CD1c-positive myeloid dendritic cell (primary cell): ENCODE measurements at regions not wholly inside any gene's neighbourhood (a gene's known extent, or its start where the extent isn't known, plus 50 kb on each side); places are given as distances from the start of the nearest gene placed in this dataset.
"Not testable (repeated sequence)": the region's sequence is repeated elsewhere in the genome, so short reads cannot be mapped to it uniquely, and the experiment has no call there.

ENCODE experiments used
- DNase-seq: peaks from one replicate; pipeline ENCODE4 v3.0.0-alpha.2; 2016; ENCODE audit errors: extremely low spot score

DNA sequence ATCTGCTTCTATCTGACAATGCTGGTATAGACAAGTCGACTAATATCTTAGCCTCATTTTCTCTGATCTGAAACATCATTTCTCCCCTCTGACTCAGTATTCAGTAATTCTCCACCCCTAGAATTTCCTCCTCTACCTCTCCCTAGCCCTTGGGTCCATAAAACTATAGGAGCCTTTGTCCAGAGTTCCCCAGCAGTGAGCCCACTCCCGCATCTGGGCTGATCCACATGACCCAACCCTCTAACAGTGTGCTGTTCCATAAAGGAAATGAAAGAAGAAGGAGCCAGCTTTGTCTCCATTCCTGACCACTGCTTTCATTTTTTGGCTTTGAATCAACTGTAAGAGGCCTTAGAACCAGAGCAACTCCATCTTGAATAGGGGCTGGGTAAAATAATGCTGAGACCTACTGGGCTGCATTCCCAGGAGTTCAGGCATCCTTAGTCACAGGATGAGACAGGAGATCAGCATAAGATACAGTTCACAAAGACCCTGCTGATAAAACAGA, 222.7 kb upstream of the CDH8 start:
- DNase-seq: not testable (repeated sequence)

DNA sequence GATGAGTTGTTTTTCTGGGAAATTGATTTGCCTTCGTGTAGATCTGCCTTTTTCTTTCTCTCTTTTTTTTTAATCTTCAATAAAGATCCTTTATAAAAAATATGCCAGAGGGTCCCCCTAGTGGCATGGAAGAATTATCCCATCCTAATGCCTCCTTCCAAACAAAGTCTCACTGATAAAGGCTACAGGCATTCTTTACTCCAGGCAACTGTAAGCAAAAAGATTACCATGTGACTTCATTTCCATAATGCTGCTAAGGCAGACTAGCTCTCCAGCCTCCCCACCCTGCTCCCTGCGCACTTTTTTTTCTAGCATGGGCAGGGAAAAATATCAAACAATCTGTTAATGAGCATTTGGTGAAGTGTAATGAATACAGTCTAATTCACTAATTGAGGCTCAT, 220.2 kb upstream of the CDH8 start:
- DNase-seq: no peak

DNA sequence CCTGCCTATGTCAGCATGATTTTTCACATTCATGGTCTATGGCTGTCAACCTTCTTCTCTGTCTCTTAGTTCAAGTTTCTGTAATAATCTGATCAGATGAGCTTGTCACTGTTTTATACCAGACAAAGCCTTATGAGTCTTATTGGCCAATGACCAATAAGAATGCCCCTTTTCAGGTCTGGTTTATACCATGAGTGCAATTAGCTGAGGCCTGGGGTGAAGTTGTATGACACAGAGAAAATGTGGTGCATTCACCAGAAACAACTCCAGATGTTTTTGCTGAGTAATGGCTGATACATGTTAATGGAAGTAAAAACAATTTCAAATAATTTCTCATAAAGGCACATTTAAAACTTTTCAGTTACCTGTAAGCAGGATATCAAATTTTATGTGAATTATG, 218.6 kb upstream of the CDH8 start:
- DNase-seq: no peak

DNA sequence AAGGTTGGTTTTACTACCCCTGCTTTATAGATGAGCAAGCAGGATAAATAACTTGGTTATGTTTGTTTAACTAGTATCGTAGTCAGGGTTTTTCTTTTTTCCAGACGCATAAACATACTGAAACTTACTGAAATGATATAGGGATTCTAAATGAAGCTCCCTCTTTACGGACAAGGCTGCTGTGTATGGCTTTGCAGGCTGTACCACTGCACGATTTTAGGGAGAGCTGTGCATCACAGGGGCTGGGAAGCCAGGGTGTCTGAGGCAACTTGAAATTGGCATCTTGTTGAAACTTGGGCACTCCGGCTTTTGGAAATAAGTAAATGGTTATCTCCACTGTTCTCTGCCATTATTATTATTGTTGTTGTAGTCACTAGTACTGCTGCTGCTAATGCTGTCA, 218.1 kb upstream of the CDH8 start:
- DNase-seq: no peak

DNA sequence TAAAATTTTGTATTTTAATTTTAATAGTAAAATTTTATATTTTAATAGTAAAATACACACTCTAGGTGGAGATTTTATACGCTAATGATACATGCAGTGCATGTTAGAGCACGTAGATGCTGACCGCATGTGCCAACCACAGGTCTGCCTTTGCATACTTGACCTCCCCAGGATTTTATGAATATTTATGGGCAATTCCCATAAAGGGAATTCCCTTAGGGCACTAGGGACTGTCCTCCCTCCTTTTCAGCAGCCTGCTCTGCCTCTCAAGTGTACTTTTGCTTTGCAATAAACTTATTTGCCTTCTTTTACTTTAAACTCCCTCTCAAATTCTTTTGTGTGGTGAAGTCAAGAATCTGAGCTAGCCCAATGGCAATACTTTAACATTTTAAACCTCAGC, 217.7 kb upstream of the CDH8 start:
- no peak for DNase-seq

DNA sequence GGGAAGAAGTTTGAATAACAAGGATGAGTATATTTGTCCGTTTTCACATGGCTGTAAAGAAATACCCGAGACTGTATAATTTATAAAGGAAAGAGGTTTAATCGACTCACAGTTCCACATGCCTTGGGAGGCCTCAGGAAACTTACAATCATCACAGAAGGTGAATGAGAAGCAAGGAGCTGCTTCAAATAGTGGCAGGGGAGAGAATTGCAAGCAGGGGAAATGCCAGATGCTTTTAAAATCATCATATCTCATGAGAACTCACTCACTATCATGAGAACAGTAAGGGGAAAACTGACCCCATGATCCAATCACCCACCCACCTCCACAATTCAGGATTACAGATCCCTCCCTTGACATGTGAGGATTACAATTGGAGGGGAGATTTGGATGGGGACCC, 212.8 kb upstream of the CDH8 start:
- DNase-seq: no peak

DNA sequence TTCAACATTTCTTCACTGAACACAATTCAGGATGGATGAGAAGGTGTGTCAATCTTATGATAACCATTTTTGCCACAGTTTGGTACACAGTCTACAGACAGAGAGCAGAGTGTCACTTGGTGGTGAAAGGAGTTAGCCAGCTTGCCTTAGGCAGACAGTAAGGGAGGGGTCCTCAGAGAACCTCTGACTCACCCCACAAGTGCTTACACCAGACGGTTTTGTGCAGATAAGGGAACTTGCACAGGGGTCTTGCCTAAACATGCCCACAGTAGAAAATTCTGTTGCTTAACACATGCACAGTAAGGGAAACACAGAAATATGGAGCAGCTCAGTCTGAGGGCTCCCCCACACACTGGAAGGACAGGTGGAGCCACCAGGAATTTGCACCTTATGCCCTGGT, 204.5 kb upstream of the CDH8 start:
- no peak for DNase-seq

DNA sequence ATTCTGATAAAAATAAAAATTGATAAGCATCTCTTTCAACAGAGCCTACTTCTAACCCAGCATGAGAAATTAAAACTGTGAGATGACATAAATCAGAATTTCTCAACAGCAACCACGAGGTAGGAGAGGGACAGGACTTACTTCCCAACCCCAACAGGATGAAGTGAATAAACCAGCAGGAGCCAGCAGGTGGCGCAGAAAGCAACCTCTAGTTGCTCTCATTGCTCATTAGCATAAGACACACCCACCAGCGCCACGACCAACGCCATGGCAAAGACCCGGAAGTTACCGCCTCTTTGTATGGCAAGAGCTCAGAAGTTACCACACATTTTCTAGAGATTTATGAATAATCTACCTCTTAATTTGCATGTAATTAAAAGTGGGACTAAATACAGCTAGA, 189.4 kb upstream of the CDH8 start:
- peak; percentile 56 for DNase-seq

DNA sequence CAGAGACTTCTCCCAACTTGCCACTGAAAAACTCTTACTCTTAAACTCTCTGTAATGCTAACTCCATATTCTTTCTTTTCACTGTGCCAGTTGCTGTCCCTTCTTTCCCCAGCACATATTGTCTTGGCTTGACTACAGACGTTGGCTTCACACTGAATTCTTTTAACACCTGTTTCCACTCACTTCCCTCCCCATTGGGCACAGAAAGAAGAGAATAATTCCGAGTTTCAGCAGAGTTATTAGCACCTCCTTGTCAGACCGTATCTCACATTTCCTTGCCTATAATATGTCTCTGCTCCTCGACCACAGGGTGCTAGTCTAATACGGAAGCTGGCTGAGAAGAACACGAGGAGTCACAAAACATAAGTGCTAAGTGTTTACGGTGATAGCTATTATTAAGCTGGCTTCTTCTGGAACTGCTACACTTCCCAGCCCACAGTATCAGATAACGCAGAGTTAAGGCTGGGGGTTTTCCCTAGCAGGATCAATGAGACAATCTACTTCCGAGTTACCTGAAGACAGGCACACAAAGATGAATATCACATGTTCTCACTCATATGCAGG, 188.5 kb upstream of the CDH8 start:
- DNase-seq: no peak

DNA sequence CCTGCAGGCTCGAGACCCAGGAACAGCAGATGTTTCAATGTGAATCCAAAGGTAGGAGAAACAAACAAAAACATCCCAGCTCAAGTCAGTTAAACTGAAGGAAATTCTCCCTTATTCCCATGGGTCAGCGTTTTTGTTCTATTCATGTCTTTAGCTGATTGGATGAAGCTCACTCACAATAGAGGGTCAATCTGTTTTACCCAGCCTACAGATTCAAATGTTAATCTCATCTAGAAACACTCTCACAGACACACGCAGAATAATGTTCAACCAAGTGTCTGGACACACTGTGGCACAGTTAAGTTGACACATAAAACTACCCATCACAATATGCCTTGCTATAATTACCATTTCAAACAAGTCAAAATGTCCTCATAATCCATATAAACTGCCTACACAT, 180.6 kb upstream of the CDH8 start:
- DNase-seq: no peak

DNA sequence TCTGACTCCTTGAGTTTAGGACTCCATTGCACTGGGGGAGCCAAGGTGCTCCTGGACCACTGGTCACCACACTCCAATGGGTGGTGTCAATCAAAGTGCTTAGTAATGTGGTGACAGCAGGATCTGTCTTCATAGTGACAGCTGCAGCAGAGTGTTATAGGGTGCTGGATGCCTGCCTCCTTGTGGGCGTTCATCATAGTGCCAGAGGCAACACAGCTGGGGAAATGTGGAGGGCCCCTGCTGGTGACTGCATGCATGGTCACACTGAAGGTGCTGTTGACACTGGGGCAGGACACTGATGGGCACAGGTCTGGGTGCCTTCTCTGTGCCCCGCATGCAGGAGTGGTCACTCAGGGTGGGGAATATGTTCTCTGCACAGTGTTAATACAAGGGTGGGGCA, 177.5 kb upstream of the CDH8 start:
- no peak for DNase-seq

DNA sequence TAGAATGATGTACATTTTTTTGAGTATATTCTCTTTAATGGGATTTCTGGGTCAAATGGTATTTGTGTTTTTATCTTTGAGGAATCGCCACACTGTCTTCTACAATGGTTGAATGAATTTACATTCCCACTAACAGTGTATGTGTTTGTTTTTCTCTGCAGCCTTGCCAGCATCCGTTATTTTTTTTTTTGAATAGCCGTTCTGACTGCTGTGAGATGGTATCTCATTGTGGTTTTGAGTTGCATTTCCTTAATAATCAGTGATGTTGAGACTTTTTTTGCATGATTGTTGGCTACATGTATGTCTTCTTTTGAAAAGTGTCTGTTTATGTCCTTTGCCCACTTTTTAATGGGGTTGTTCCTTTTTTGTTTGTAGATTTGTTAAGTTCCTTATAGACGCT, 172.7 kb upstream of the CDH8 start:
- DNase-seq: no peak

DNA sequence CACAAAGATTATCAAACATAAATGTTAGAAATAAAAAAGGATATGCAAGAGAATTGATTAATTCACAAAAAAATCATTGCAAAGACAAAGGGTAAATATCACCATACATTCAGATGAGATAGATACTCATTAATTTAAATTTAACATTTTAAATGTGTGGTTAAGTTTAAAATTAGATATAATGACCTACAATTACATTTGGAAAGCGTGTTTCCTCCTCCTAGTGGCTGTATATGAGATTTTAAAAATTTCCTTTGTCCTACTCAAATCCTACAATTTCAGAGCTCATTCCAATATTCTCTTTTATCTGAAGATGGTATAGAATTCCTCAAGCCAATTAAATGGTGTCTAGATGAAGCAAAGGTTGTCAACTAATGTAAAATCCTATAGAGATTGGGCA, 169.2 kb upstream of the CDH8 start:
- DNase-seq: no peak

DNA sequence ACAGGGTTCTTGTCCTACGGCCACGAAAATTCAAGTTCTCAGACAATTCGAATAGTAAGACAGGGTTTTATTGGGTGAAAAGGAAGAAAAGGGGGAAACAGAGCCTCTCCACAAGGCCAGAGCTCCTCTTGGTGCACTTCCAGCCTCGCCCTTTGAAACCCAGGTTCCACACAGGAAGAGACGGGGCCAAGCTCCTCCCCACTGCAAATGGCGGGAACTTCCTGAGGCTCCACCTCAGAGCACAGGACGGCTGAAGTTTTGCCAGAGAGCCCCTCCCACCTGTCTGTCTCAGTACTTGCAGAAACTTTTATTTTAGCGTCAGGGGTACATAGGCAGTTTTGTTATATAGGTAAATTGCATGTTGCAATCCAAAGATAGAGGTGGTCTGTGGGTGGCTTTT, 165.7 kb upstream of the CDH8 start:
- no peak for DNase-seq

DNA sequence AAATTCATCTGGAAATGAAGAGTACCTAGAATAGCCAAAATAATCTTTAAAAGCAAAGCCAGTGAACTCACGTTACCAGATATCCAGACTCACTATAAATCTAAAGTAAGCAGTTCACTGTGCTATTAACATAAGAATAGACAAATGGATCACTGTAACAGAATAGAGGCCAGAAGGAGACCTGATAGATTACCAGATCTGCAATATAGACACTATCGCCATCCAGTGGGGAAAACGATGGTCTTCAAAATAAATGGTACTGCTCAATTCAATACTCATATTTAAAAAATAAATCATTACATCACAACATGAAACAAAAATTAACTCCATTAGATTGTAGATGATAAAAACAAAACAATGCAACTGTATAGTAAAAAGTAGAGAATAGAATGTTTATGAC, 158.6 kb upstream of the CDH8 start:
- DNase-seq: no peak

DNA sequence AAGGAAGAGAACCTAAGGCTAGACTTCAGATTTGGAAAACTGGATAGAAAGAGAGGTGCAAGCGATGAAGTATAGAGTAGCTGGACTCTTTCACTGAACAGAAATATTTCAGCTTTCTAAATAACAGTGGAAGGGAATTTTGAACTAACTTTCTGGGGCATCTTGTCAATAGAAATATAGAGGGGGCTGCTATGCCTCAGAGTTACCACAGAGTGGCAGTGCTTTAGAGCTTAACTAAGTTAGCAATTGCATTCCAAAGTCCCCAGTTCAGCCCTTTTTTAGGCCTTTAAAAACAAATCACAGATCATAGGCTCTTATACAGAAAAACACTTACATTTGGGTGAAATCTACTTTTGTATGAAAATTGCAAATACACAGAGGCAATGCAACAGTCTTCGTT, 154.2 kb upstream of the CDH8 start:
- DNase-seq: no peak

DNA sequence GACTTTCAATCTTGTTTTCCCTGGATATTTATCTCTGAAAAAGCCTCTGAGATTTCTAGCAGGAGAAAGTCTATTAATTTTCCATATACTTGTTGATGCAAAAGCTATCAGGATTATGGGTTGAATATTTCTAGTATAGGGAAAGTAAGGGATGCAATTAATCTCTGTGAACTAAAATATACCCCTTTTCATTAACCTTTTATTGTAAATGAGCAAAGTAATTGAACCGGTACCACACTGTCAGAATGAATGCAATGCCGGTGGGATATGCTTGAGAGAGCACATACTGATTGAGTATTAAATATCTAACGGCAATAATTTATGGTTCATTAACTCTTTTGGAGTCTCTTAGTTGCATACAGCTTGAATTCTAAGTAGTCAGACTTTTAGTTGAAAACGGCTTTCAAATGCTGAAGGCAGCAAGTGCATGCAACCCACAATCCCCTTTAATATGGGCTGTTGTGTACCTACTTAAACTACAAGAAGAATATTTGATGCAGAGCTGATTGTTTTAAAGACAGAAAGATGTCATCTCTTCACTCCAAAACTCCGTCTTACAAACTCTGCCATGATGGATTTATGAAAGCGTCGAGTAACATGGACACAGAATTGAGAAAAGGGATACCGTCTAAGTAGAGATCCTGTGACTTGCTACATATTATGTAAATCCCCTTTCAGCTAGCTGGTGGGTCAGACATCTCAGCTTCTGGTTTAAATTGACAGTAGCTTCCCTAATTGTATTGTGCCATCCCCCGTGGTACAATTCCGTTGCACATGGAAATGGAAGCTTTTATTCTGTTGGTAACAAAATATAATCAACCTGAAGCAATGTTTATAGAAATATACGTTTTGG, 141.3 kb upstream of the CDH8 start:
- no peak for DNase-seq

DNA sequence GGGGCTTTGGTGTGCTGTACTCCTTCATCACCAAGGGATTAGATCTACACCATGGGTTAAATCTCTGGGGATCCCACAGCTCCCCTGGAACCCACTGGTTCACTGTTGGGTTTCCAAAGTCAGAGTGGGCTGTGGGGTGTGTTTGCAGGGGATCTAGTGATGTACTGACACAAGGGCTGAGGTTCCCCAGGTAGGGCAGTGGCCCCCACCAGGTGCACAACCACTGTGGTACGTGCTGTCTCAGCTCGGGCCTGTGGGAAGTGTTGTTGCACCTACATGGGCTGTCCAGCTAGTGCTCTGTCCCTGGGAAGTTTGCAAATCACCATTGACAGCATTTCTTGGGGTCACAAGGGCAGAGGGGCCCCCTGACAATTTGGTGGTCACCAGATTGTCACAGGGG, 134.4 kb upstream of the CDH8 start:
- no peak for DNase-seq

DNA sequence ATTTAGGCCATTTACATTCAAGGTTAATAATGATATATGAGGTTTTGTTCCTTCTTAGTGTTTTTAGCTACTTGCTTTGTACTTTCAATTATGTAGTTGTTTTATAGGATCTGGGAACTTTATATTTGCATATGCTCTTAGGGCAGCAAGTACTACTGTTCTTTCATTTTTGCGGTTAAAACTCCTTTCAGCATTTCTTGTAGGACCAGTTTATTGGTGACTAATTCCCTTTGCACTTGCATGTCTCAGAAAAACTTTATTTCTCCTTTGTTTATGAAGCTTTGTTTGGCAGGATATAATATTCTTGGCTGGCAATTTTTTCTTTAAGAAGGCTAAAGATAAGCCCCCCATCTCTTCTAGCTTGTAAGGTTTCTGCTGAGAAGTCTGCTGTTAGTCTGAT, 131.3 kb upstream of the CDH8 start:
- DNase-seq: no peak

DNA sequence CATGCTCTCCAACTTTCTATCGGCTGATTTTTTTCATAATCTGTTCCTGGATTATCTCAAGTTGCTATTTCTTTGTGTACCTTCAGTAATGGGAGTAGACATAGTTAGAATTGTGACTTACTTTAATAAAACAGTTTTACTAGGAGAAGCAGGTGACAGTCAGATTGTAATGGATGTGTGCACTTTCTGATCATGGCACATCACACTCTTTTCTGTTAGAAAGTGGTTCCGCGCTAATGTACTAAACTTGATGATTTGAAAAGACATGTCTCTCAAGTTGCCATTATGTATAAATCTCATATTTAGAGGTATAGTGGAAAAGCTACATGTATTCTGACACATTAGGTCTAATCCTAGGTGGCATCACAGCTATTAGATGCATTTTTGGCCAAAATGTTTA, 121.3 kb upstream of the CDH8 start:
- DNase-seq: no peak

DNA sequence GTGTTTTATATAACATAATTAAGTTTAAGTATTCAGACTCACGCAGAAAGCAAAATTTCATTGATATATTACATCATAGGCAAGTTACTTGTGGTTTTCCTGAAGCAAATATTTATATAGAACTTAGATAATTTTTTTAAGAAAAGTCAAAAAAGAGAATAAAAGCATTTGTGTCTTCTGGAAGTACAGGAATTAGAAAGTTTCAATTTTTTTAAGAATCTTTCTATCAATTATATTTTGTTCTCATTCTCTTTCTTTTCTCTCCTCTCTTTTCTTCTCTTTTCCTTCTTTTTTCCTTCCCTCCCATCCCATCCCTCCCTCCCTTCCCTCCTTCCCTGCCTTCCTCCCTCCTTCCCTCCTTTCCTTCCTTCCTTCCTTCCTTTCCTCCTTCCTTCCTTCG, 120.7 kb upstream of the CDH8 start:
- no peak for DNase-seq

DNA sequence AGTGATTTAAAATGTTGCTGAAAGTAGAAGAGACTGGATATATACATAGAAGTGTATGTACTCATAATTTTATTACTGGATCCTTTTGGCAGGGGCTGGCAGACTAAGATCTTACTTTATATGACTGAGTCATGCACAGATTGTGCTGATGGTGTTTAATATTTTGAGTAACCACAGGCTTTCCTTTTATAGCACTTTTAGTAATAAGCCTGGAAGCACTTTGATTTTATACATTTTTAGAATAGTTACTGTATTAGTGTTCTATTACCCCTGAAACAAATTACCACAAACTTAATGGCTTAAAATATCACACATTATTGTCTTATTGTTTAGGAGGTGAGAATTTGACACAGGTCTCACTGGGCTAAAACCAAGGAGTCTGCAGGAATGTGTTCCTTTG, 113.4 kb upstream of the CDH8 start:
- no peak for DNase-seq

DNA sequence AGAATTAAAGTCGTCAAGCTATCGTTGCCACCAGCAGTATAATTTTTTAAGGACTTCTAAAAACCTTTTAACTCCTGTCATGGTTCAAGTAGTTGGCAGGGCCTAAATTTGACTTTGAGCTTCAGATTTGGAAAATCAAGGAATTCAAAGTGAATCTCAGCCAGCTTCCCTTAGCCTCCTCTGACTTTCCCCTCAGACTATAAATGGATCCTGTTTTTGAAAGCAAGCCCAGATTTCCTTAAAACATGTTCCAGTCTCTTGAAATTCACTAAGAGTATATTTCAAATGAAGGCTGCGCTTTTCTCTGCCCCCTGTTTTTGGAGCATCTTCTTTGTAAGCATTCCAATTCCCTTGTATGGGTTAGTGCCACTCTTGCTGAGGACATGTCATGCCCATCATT, 101.8 kb upstream of the CDH8 start:
- DNase-seq: no peak

DNA sequence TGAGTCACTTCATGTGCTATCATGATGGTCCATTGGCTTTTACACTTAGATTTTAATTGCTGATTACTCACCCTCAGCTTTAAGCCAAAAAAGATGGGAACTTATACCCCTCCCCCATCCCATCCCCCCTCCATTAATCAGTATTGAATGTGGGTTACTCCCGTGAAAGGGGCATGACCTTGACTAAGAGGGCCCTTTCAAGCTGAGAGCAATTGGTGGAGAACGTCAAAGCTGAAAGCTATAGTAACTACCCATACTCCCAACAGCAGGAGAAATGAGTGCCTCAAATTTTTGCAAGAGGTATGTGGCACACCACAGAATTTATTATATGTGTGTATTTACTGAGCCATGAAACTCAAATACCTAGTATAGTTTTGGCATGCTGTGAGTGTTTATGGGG, 99.7 kb upstream of the CDH8 start:
- no peak for DNase-seq
